GM06990 (cell line): ENCODE measurements at regions not wholly inside any gene's neighbourhood (a gene's known extent, or its start where the extent isn't known, plus 50 kb on each side); places are given as distances from the start of the nearest gene placed in this dataset.
A peak's percentile ranks its signal among the peaks of the same experiment; 100 is the strongest.

Experiments used
- DNase-seq: peaks from one replicate; pipeline ENCODE4 v3.0.0-alpha.2; 2011; ENCODE audit not compliant: insufficient read length; ENCODE audit errors: extremely low read depth
- H3K27me3 ChIP-seq: replicated peaks from 2 replicates; pipeline ENCODE4 v1.6.0; 2011; ENCODE audit warnings: low read length; ENCODE audit not compliant: control insufficient read depth, insufficient read depth
- H3K36me3 ChIP-seq: 2 replicates; pipeline ENCODE4 v1.5.1; 2011; ENCODE audit warnings: low read length; ENCODE audit not compliant: control insufficient read depth, insufficient read depth
- H3K4me3 ChIP-seq: replicated peaks from 2 replicates; pipeline ENCODE4 v1.5.1; 2011; ENCODE audit warnings: low read depth, mild to moderate bottlenecking, control low read depth, low read length
- CTCF ChIP-seq: IDR thresholded peaks from 2 replicates; pipeline ENCODE4 v1.5.1; 2011; ENCODE audit warnings: low read length, control low read depth, mild to moderate bottlenecking, inconsistent platforms; ENCODE audit not compliant: insufficient read depth, poor library complexity, severe bottlenecking

GRCh38 chr2:172168917-172169346 lies 66.2 kb upstream of the DLX2 start:
- H3K36me3 ChIP-seq: no peaks in the 10 kb centered on the region
- no peak for DNase-seq
- H3K4me3 ChIP-seq: no peak overlapping the region
- no peak for TF ChIP-seq CTCF
- H3K27me3 ChIP-seq: no peaks in the 10 kb centered on the region; the same call in 1 of the 2 replicates

GRCh38 chr2:172169611-172170010 lies 66.9 kb upstream of the DLX2 start:
- Histone ChIP-seq H3K4me3 (no peak overlapping the region), H3K36me3 (no peaks in the 10 kb centered on the region), H3K27me3 (no peaks in the 10 kb centered on the region; the same call in 1 of the 2 replicates)
- DNase-seq: no peak
- no peak for TF ChIP-seq CTCF

GRCh38 chr2:172172513-172173173 lies 69.9 kb upstream of the DLX2 start:
- DNase-seq: peak; percentile 36
- peak; percentile 43 for TF ChIP-seq CTCF
- H3K27me3 ChIP-seq: no peaks in the 10 kb centered on the region; the same call in 1 of the 2 replicates
- H3K36me3 ChIP-seq: no peaks in the 10 kb centered on the region
- H3K4me3 ChIP-seq: no peak overlapping the region

- Histone ChIP-seq H3K4me3 (no peak overlapping the region), H3K27me3 (no peaks in the 10 kb centered on the region; the same call in 1 of the 2 replicates), H3K36me3 (no peaks in the 10 kb centered on the region)
- DNase-seq: no peak
- no peak for TF ChIP-seq CTCF
Observed at GRCh38 chr2:172173174-172173706, 70.5 kb upstream of the DLX2 start.

- Histone ChIP-seq H3K4me3 (no peak overlapping the region), H3K36me3 (no peaks in the 10 kb centered on the region), H3K27me3 (no peaks in the 10 kb centered on the region; the same call in 1 of the 2 replicates)
- TF ChIP-seq CTCF: no peak
- DNase-seq: no peak
Observed at GRCh38 chr2:172177581-172177980, 74.9 kb upstream of the DLX2 start.
